ENCODE measurements at regions not wholly inside any gene's neighbourhood (a gene's known extent, or its start where the extent isn't known, plus 50 kb on each side); places are given as distances from the start of the nearest gene placed in this dataset.

- intact Hi-C loops (cut with micrococcal nuclease; ENCODE audit: unreplicated experiment), result no loop called here
- no peaks in the 10 kb centered on the region for H3K9me3 ChIP-seq (ENCODE audit: low read length)
- H4K20me1 ChIP-seq (ENCODE audit: insufficient read depth, low read length), result no peaks in the 10 kb centered on the region
- ChIA-PET POLR2A (no interaction called here), CTCF (ENCODE audit: unreplicated experiment) (no interaction called here)
- H3K4me1 ChIP-seq (ENCODE audit: insufficient read depth, low read length, poor library complexity, severe bottlenecking), result no peaks in the 10 kb centered on the region
- no peaks in the 10 kb centered on the region for H3K9me2 ChIP-seq (ENCODE audit: insufficient read depth, low read length)
- H3K4me3 ChIP-seq (ENCODE audit: low read depth, low read length, poor library complexity, severe bottlenecking), result no peak overlapping the region
- no peak for TF ChIP-seq CTCF (conservative IDR thresholded peaks at IDR 0.05; ENCODE audit: low read length)
- no peak for TF ChIP-seq EZH2phosphoT487 (IDR thresholded peaks at IDR 0.05; ENCODE audit: borderline replicate concordance, low read depth, low read length)
- DNase-seq (ENCODE audit: low spot score), result no peak
- no peak overlapping the region for H2AFZ ChIP-seq (ENCODE audit: low read length)
- BruUV-seq (replicated peaks), result no TSS peak
- H3K36me3 ChIP-seq (ENCODE audit: insufficient read depth, low read length), result no peaks in the 10 kb centered on the region
- H3K27ac ChIP-seq (ENCODE audit: low read depth, low read length, poor library complexity, severe bottlenecking), result no peak overlapping the region
- no peak overlapping the region for H3K4me2 ChIP-seq (ENCODE audit: low read length)
- H3K79me2 ChIP-seq (ENCODE audit: insufficient read depth, low read depth, low read length), result no peaks in the 10 kb centered on the region
Measured at GRCh38 chr1:55309053-55309452, 93.9 kb upstream of the USP24 start.

- no peaks in the 10 kb centered on the region for H3K4me1 ChIP-seq (ENCODE audit: insufficient read depth, low read length, poor library complexity, severe bottlenecking)
- no TSS peak for BruUV-seq (replicated peaks)
- H3K27ac ChIP-seq (ENCODE audit: low read depth, low read length, poor library complexity, severe bottlenecking), result no peak overlapping the region
- no peak for TF ChIP-seq EZH2phosphoT487 (IDR thresholded peaks at IDR 0.05; ENCODE audit: borderline replicate concordance, low read depth, low read length)
- TF ChIP-seq CTCF (conservative IDR thresholded peaks at IDR 0.05; ENCODE audit: low read length), result no peak
- intact Hi-C loops (cut with micrococcal nuclease; ENCODE audit: unreplicated experiment), result no loop called here
- H3K36me3 ChIP-seq (ENCODE audit: insufficient read depth, low read length), result no peaks in the 10 kb centered on the region
- H3K4me3 ChIP-seq (ENCODE audit: low read depth, low read length, poor library complexity, severe bottlenecking), result no peak overlapping the region
- H3K9me3 ChIP-seq (ENCODE audit: low read length), result no peaks in the 10 kb centered on the region
- no peaks in the 10 kb centered on the region for H3K79me2 ChIP-seq (ENCODE audit: insufficient read depth, low read depth, low read length)
- no peak overlapping the region for H3K4me2 ChIP-seq (ENCODE audit: low read length)
- ChIA-PET CTCF (ENCODE audit: unreplicated experiment) (no interaction called here), POLR2A (interaction anchor here (0.5 kb wide), 1 partner anchor 1102 kb away, joined by 3 read pairs; no protein-coding TSS in a partner anchor)
- no peak for DNase-seq (ENCODE audit: low spot score)
- H3K9me2 ChIP-seq (ENCODE audit: insufficient read depth, low read length), result no peaks in the 10 kb centered on the region
- H4K20me1 ChIP-seq (ENCODE audit: insufficient read depth, low read length), result no peaks in the 10 kb centered on the region
- H2AFZ ChIP-seq (ENCODE audit: low read length), result no peak overlapping the region
Measured at GRCh38 chr1:55305735-55306134, 90.6 kb upstream of the USP24 start.

- no peaks in the 10 kb centered on the region for H3K36me3 ChIP-seq (ENCODE audit: insufficient read depth, low read length)
- CTCF ChIA-PET (ENCODE audit: unreplicated experiment), result no interaction called here
- H3K4me3 ChIP-seq (ENCODE audit: low read depth, low read length, poor library complexity, severe bottlenecking), result no peak overlapping the region
- POLR2A ChIA-PET, result no interaction called here
- H3K9me3 ChIP-seq (ENCODE audit: low read length), result no peaks in the 10 kb centered on the region
- no peak overlapping the region for H3K4me2 ChIP-seq (ENCODE audit: low read length)
- intact Hi-C loops (cut with micrococcal nuclease; ENCODE audit: unreplicated experiment), result no loop called here
- no peak overlapping the region for H3K27ac ChIP-seq (ENCODE audit: low read depth, low read length, poor library complexity, severe bottlenecking)
- TF ChIP-seq EZH2phosphoT487 (IDR thresholded peaks at IDR 0.05; ENCODE audit: borderline replicate concordance, low read depth, low read length), result no peak
- TF ChIP-seq CTCF (conservative IDR thresholded peaks at IDR 0.05; ENCODE audit: low read length), result no peak
- no peaks in the 10 kb centered on the region for H3K9me2 ChIP-seq (ENCODE audit: insufficient read depth, low read length)
- H3K4me1 ChIP-seq (ENCODE audit: insufficient read depth, low read length, poor library complexity, severe bottlenecking), result no peaks in the 10 kb centered on the region
- no peaks in the 10 kb centered on the region for H4K20me1 ChIP-seq (ENCODE audit: insufficient read depth, low read length)
- no TSS peak for BruUV-seq (replicated peaks)
- H2AFZ ChIP-seq (ENCODE audit: low read length), result no peak overlapping the region
- no peaks in the 10 kb centered on the region for H3K79me2 ChIP-seq (ENCODE audit: insufficient read depth, low read depth, low read length)
- no peak for DNase-seq (ENCODE audit: low spot score)
Measured at GRCh38 chr1:55304229-55304740, 89.1 kb upstream of the USP24 start.
